HEK293 (cell line): ENCODE measurements at regions not wholly inside any gene's neighbourhood (a gene's known extent, or its start where the extent isn't known, plus 50 kb on each side); places are given as distances from the start of the nearest gene placed in this dataset.

Experiments
- CTCF ChIA-PET: fragments of 350-600 bp; formaldehyde crosslinking; extraction: SDS; loops from one replicate; lab custom pipeline; 2021; ENCODE audit warnings: antibody characterized with exemption; lab: Yijun Ruan, JAX
- POLR2A ChIA-PET: fragments of 300-600 bp; formaldehyde crosslinking; extraction: SDS; loops from one replicate; lab custom pipeline; 2020; ENCODE audit warnings: antibody characterized with exemption, inconsistent platforms; lab: Yijun Ruan, JAX
- H3K27ac ChIP-seq: fragments of 200-500 bp; sonication (Bioruptor generic); 2 replicates; pipeline ENCODE4 v1.5.1; 2014; ENCODE audit warnings: low read depth, low read length, control low read depth, inconsistent platforms; ENCODE audit errors: extremely low read depth
- H3K36me3 ChIP-seq, 2 experiments: fragments of 200-500 bp in 1 of 2; sonication (Bioruptor generic) in 1 of 2; 1 replicate in 1 of 2; 2 replicates in 1 of 2; pipeline ENCODE4 v1.5.1; 2014 to 2017; ENCODE audit warnings: inconsistent platforms in 2 of 2, low read length in 2 of 2; ENCODE audit not compliant: control insufficient read depth in 2 of 2, insufficient read depth in 1 of 2
- H3K4me1 ChIP-seq: fragments of 200-500 bp; sonication (Bioruptor generic); 2 replicates; pipeline ENCODE4 v1.5.1; 2014; ENCODE audit warnings: mild to moderate bottlenecking, low read length, inconsistent platforms; ENCODE audit not compliant: control insufficient read depth, insufficient read depth
- H3K4me3 ChIP-seq: 2 replicates; pipeline ENCODE4 v1.5.1; 2011; ENCODE audit warnings: low read depth, mild to moderate bottlenecking, control low read depth, low read length, moderate library complexity
- H3K9me3 ChIP-seq: fragments of 200-500 bp; sonication (Bioruptor generic); 2 replicates; pipeline ENCODE4 v1.5.1; 2014; ENCODE audit warnings: low read depth, low read length, inconsistent platforms; ENCODE audit not compliant: control insufficient read depth, insufficient read depth
- INSM2 ChIP-seq: fragments of 450-650 bp; formaldehyde crosslinking; IDR thresholded peaks from 2 replicates; pipeline ENCODE4 v1.5.1; 2016; ENCODE audit warnings: missing biosample characterization, missing genetic modification characterization
- OSR2 ChIP-seq: fragments of 450-650 bp; formaldehyde crosslinking; IDR thresholded peaks from 2 replicates; pipeline ENCODE4 v1.5.1; 2016; ENCODE audit warnings: missing biosample characterization, missing genetic modification characterization
- ZBTB1 ChIP-seq: fragments of 450-650 bp; formaldehyde crosslinking; IDR thresholded peaks from 2 replicates; pipeline ENCODE4 v1.5.1; 2016; ENCODE audit warnings: missing biosample characterization, missing genetic modification characterization
- ZBTB10 ChIP-seq: fragments of 450-650 bp; formaldehyde crosslinking; IDR thresholded peaks from 2 replicates; pipeline ENCODE4 v1.5.1; 2016; ENCODE audit warnings: missing biosample characterization, missing genetic modification characterization
- ZBTB26 ChIP-seq: fragments of 450-650 bp; formaldehyde crosslinking; optimal IDR thresholded peaks from 2 replicates; pipeline ENCODE3; 2016; ENCODE audit warnings: missing biosample characterization, mild to moderate bottlenecking, missing genetic modification characterization
- ZFP37 ChIP-seq: fragments of 450-650 bp; formaldehyde crosslinking; IDR thresholded peaks from 2 replicates; pipeline ENCODE4 v1.5.1; 2016; ENCODE audit warnings: missing biosample characterization, missing genetic modification characterization
- ZNF146 ChIP-seq: fragments of 450-650 bp; formaldehyde crosslinking; IDR thresholded peaks from 2 replicates; pipeline ENCODE4 v1.5.1; 2016; ENCODE audit warnings: missing biosample characterization, missing genetic modification characterization
- ZNF324 ChIP-seq: fragments of 450-650 bp; formaldehyde crosslinking; IDR thresholded peaks from 2 replicates; pipeline ENCODE4 v1.5.1; 2016; ENCODE audit warnings: missing biosample characterization, missing genetic modification characterization
- ZNF404 ChIP-seq: fragments of 450-650 bp; formaldehyde crosslinking; IDR thresholded peaks from 2 replicates; pipeline ENCODE4 v1.5.1; 2017; ENCODE audit warnings: missing biosample characterization, missing genetic modification characterization
- ZNF561 ChIP-seq: fragments of 450-650 bp; IDR thresholded peaks from 2 replicates; pipeline ENCODE4 v1.5.1; 2018; ENCODE audit warnings: missing biosample characterization, missing genetic modification characterization, borderline replicate concordance
- ZNF626 ChIP-seq: fragments of 450-650 bp; sonication (Bioruptor Pico); formaldehyde crosslinking; IDR thresholded peaks from 2 replicates; pipeline ENCODE4 v1.5.1; 2018; ENCODE audit warnings: missing biosample characterization, missing genetic modification characterization, inconsistent platforms
- ZSCAN30 ChIP-seq: fragments of 450-650 bp; IDR thresholded peaks from 2 replicates; pipeline ENCODE4 v1.5.1; 2018; ENCODE audit warnings: missing biosample characterization, mild to moderate bottlenecking, missing genetic modification characterization, moderate library complexity
- ZSCAN4 ChIP-seq: fragments of 450-650 bp; formaldehyde crosslinking; IDR thresholded peaks from 2 replicates; pipeline ENCODE4 v1.5.1; 2017; ENCODE audit warnings: missing biosample characterization, missing genetic modification characterization
- TF ChIP-seq, protein P1 (sequence below): fragments of 450-650 bp; formaldehyde crosslinking; IDR thresholded peaks from 2 replicates; pipeline ENCODE4 v1.5.1; 2016; ENCODE audit warnings: missing biosample characterization, missing genetic modification characterization
- TF ChIP-seq, protein P2 (sequence below): fragments of 450-650 bp; formaldehyde crosslinking; IDR thresholded peaks from 2 replicates; pipeline ENCODE4 v1.5.1; 2016; ENCODE audit warnings: missing biosample characterization, missing genetic modification characterization
- TF ChIP-seq, protein P3 (sequence below): fragments of 450-650 bp; formaldehyde crosslinking; IDR thresholded peaks from 2 replicates; pipeline ENCODE4 v1.5.1; 2017; ENCODE audit warnings: missing biosample characterization, mild to moderate bottlenecking, missing genetic modification characterization, moderate library complexity
- TF ChIP-seq, protein P4 (sequence below): fragments of 450-650 bp; formaldehyde crosslinking; IDR thresholded peaks from 2 replicates; pipeline ENCODE4 v1.5.1; 2016; ENCODE audit warnings: missing biosample characterization, missing genetic modification characterization

GRCh38 chr12:107847430-107847829 is 72.9 kb downstream of the ASCL4 start:
- Histone ChIP-seq H3K4me1 (no peaks in the 10 kb centered on the region), H3K36me3 (no peaks in the 10 kb centered on the region), H3K27ac (no peak overlapping the region), H3K4me3 (no peak overlapping the region)
- CTCF ChIA-PET = interaction anchor here (0.6 to 1.1 kb wide), 2 partner anchors 37 to 684 kb away, joined by 3 to 5 read pairs; no protein-coding TSS in a partner anchor
- TF ChIP-seq, protein P1, sequence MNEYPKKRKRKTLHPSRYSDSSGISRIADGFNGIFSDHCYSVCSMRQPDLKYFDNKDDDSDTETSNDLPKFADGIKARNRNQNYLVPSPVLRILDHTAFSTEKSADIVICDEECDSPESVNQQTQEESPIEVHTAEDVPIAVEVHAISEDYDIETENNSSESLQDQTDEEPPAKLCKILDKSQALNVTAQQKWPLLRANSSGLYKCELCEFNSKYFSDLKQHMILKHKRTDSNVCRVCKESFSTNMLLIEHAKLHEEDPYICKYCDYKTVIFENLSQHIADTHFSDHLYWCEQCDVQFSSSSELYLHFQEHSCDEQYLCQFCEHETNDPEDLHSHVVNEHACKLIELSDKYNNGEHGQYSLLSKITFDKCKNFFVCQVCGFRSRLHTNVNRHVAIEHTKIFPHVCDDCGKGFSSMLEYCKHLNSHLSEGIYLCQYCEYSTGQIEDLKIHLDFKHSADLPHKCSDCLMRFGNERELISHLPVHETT (tag by site-specific recombination) = no peak
- TF ChIP-seq ZBTB26 (tag by site-specific recombination) = peak; percentile 9
- TF ChIP-seq ZSCAN30 (tag by site-specific recombination) = no peak
- TF ChIP-seq, all 188 proteins: peak for 1
- no peaks in the 10 kb centered on the region for H3K9me3 ChIP-seq
- POLR2A ChIA-PET = no interaction called here

DNA sequence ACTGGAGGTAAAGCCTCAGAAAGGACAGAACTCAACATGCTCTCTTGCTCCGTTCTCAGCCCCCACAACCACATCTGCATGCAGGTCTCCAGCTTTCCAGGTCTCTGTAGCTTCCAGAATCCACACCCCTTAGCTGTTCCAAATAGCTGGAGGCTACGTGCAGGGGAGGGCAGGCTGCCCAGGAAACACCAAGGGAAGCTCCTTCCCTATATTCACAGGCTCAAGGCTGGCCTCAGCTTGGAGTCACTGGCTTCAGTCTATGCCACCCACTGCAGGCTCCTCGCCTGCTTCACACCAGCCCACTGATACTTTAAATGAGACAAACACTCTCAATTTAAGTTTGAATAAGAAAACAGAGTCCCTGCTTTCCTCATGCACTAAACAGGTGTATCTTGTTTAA is 73.3 kb downstream of the ASCL4 start:
- H3K4me3 ChIP-seq = no peak overlapping the region
- no peak overlapping the region for H3K27ac ChIP-seq
- CTCF ChIA-PET = interaction anchor here (0.6 to 1.1 kb wide), 2 partner anchors 37 to 684 kb away, joined by 3 to 5 read pairs; no protein-coding TSS in a partner anchor
- H3K9me3 ChIP-seq = no peaks in the 10 kb centered on the region
- H3K4me1 ChIP-seq = no peaks in the 10 kb centered on the region
- POLR2A ChIA-PET = no interaction called here
- no peaks in the 10 kb centered on the region for H3K36me3 ChIP-seq
- TF ChIP-seq ZSCAN4 = no peak
- TF ChIP-seq ZNF626 (tag by site-specific recombination) = no peak
- no peak for TF ChIP-seq OSR2 (tag by site-specific recombination)
- TF ChIP-seq, protein P2, sequence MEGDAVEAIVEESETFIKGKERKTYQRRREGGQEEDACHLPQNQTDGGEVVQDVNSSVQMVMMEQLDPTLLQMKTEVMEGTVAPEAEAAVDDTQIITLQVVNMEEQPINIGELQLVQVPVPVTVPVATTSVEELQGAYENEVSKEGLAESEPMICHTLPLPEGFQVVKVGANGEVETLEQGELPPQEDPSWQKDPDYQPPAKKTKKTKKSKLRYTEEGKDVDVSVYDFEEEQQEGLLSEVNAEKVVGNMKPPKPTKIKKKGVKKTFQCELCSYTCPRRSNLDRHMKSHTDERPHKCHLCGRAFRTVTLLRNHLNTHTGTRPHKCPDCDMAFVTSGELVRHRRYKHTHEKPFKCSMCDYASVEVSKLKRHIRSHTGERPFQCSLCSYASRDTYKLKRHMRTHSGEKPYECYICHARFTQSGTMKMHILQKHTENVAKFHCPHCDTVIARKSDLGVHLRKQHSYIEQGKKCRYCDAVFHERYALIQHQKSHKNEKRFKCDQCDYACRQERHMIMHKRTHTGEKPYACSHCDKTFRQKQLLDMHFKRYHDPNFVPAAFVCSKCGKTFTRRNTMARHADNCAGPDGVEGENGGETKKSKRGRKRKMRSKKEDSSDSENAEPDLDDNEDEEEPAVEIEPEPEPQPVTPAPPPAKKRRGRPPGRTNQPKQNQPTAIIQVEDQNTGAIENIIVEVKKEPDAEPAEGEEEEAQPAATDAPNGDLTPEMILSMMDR (tag by site-specific recombination) = no peak
- TF ChIP-seq ZBTB1 (tag by site-specific recombination) = no peak
- TF ChIP-seq, protein P3, sequence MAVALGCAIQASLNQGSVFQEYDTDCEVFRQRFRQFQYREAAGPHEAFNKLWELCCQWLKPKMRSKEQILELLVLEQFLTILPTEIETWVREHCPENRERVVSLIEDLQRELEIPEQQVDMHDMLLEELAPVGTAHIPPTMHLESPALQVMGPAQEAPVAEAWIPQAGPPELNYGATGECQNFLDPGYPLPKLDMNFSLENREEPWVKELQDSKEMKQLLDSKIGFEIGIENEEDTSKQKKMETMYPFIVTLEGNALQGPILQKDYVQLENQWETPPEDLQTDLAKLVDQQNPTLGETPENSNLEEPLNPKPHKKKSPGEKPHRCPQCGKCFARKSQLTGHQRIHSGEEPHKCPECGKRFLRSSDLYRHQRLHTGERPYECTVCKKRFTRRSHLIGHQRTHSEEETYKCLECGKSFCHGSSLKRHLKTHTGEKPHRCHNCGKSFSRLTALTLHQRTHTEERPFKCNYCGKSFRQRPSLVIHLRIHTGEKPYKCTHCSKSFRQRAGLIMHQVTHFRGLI (tag by site-specific recombination) = no peak
- no peak for TF ChIP-seq ZNF561 (tag by site-specific recombination)
- no peak for TF ChIP-seq ZNF146 (tag by site-specific recombination)
- no peak for TF ChIP-seq ZBTB10 (tag by site-specific recombination)
- no peak for TF ChIP-seq ZFP37 (tag by site-specific recombination)
- no peak for TF ChIP-seq ZNF324 (tag by site-specific recombination)
- no peak for TF ChIP-seq ZSCAN30 (tag by site-specific recombination)
- TF ChIP-seq, protein P4, sequence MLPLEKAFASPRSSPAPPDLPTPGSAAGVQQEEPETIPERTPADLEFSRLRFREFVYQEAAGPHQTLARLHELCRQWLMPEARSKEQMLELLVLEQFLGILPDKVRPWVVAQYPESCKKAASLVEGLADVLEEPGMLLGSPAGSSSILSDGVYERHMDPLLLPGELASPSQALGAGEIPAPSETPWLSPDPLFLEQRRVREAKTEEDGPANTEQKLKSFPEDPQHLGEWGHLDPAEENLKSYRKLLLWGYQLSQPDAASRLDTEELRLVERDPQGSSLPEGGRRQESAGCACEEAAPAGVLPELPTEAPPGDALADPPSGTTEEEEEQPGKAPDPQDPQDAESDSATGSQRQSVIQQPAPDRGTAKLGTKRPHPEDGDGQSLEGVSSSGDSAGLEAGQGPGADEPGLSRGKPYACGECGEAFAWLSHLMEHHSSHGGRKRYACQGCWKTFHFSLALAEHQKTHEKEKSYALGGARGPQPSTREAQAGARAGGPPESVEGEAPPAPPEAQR (tag by site-specific recombination) = no peak
- no peak for TF ChIP-seq INSM2 (tag by site-specific recombination)
- TF ChIP-seq ZNF404 (tag by site-specific recombination) = no peak
